ENCODE measurements at regions not wholly inside any gene's neighbourhood (a gene's known extent, or its start where the extent isn't known, plus 50 kb on each side); places are given as distances from the start of the nearest gene placed in this dataset.

- H3K4me1 ChIP-seq (ENCODE audit: insufficient read depth, low read length) = no peaks in the 10 kb centered on the region
- no peak overlapping the region for H3K27ac ChIP-seq (ENCODE audit: low read depth, low read length)
- no peak overlapping the region for H3K4me3 ChIP-seq (ENCODE audit: low read depth in 1 of 2, low read length in 2 of 2)
- no peaks in the 10 kb centered on the region for H3K36me3 ChIP-seq (ENCODE audit: insufficient read depth, low read length)
- no peak overlapping the region for H3K9ac ChIP-seq (ENCODE audit: low read length)
- no peaks in the 10 kb centered on the region for H3K9me3 ChIP-seq (ENCODE audit: low read length)
- H3K27me3 ChIP-seq (ENCODE audit: control insufficient read depth in 1 of 2, insufficient read depth in 2 of 2, low read length in 2 of 2) = no peaks in the 10 kb centered on the region
Measured at GRCh38 chr9:84079994-84080393, 99.4 kb downstream of the RMI1 start.

- peaks cover 5% of the 10 kb centered on the region in 2 donors for H3K27me3 ChIP-seq (ENCODE audit: control insufficient read depth in 1 of 2, insufficient read depth in 2 of 2, low read length in 2 of 2)
- no peak overlapping the region for H3K4me3 ChIP-seq (ENCODE audit: low read depth in 1 of 2, low read length in 2 of 2)
Measured at GRCh38 chr9:84101964-84102632, 121.5 kb downstream of the RMI1 start.

GRCh38 chr9:84103651-84104377 lies 123.2 kb downstream of the RMI1 start:
- H3K9ac ChIP-seq (ENCODE audit: low read length) = no peak overlapping the region
- H3K27me3 ChIP-seq (ENCODE audit: control insufficient read depth in 1 of 2, insufficient read depth in 2 of 2, low read length in 2 of 2) = peaks cover 5% of the 10 kb centered on the region in 2 donors
- H3K4me1 ChIP-seq (ENCODE audit: insufficient read depth, low read length) = peaks cover 3% of the 10 kb centered on the region
- no peak overlapping the region for H3K27ac ChIP-seq (ENCODE audit: low read depth, low read length)
- no peak overlapping the region for H3K4me3 ChIP-seq (ENCODE audit: low read depth in 1 of 2, low read length in 2 of 2)
- no peaks in the 10 kb centered on the region for H3K36me3 ChIP-seq (ENCODE audit: insufficient read depth, low read length)
- no peaks in the 10 kb centered on the region for H3K9me3 ChIP-seq (ENCODE audit: low read length)

More at GRCh38 chr9:84101964-84102632, 121.5 kb downstream of the RMI1 start:
- Histone ChIP-seq H3K9ac (ENCODE audit: low read length) (no peak overlapping the region), H3K4me1 (ENCODE audit: insufficient read depth, low read length) (peaks cover 3% of the 10 kb centered on the region), H3K9me3 (ENCODE audit: low read length) (no peaks in the 10 kb centered on the region), H3K36me3 (ENCODE audit: insufficient read depth, low read length) (no peaks in the 10 kb centered on the region), H3K27ac (ENCODE audit: low read depth, low read length) (no peak overlapping the region)

GRCh38 chr9:84107081-84107480 lies 126.5 kb downstream of the RMI1 start:
- Histone ChIP-seq H3K27ac (ENCODE audit: low read depth, low read length) (no peak overlapping the region), H3K9ac (ENCODE audit: low read length) (no peak overlapping the region), H3K36me3 (ENCODE audit: insufficient read depth, low read length) (no peaks in the 10 kb centered on the region), H3K4me1 (ENCODE audit: insufficient read depth, low read length) (peaks cover under 1% of the 10 kb centered on the region), H3K9me3 (ENCODE audit: low read length) (no peaks in the 10 kb centered on the region), H3K4me3 (ENCODE audit: low read depth in 1 of 2, low read length in 2 of 2) (no peak overlapping the region), H3K27me3 (ENCODE audit: control insufficient read depth in 1 of 2, insufficient read depth in 2 of 2, low read length in 2 of 2) (peaks cover 2 to 5% of the 10 kb centered on the region in 2 donors)

GRCh38 chr9:84107995-84108394 lies 127.4 kb downstream of the RMI1 start:
- H3K4me3 ChIP-seq (ENCODE audit: low read depth in 1 of 2, low read length in 2 of 2) = no peak overlapping the region
- H3K27me3 ChIP-seq (ENCODE audit: control insufficient read depth in 1 of 2, insufficient read depth in 2 of 2, low read length in 2 of 2) = peaks cover 0 to 3% of the 10 kb centered on the region in 2 donors
- H3K9ac ChIP-seq (ENCODE audit: low read length) = no peak overlapping the region
- no peaks in the 10 kb centered on the region for H3K36me3 ChIP-seq (ENCODE audit: insufficient read depth, low read length)
- no peaks in the 10 kb centered on the region for H3K4me1 ChIP-seq (ENCODE audit: insufficient read depth, low read length)
- no peak overlapping the region for H3K27ac ChIP-seq (ENCODE audit: low read depth, low read length)
- H3K9me3 ChIP-seq (ENCODE audit: low read length) = no peaks in the 10 kb centered on the region

GRCh38 chr9:84111726-84112125 lies 131.1 kb downstream of the RMI1 start:
- H3K4me1 ChIP-seq (ENCODE audit: insufficient read depth, low read length) = no peaks in the 10 kb centered on the region

GRCh38 chr9:84121991-84122523 lies 141.5 kb downstream of the RMI1 start:
- Histone ChIP-seq H3K9ac (ENCODE audit: low read length) (no peak overlapping the region), H3K27ac (ENCODE audit: low read depth, low read length) (no peak overlapping the region), H3K4me3 (ENCODE audit: low read depth in 1 of 2, low read length in 2 of 2) (no peak overlapping the region), H3K4me1 (ENCODE audit: insufficient read depth, low read length) (no peaks in the 10 kb centered on the region), H3K9me3 (ENCODE audit: low read length) (no peaks in the 10 kb centered on the region), H3K36me3 (ENCODE audit: insufficient read depth, low read length) (no peaks in the 10 kb centered on the region), H3K27me3 (ENCODE audit: control insufficient read depth in 1 of 2, insufficient read depth in 2 of 2, low read length in 2 of 2) (no peaks in the 10 kb centered on the region)

More at GRCh38 chr9:84111726-84112125, 131.1 kb downstream of the RMI1 start:
- Histone ChIP-seq H3K27ac (ENCODE audit: low read depth, low read length) (no peak overlapping the region), H3K4me3 (ENCODE audit: low read depth in 1 of 2, low read length in 2 of 2) (no peak overlapping the region), H3K9ac (ENCODE audit: low read length) (no peak overlapping the region), H3K27me3 (ENCODE audit: control insufficient read depth in 1 of 2, insufficient read depth in 2 of 2, low read length in 2 of 2) (no peaks in the 10 kb centered on the region), H3K9me3 (ENCODE audit: low read length) (no peaks in the 10 kb centered on the region), H3K36me3 (ENCODE audit: insufficient read depth, low read length) (no peaks in the 10 kb centered on the region)

GRCh38 chr9:84122572-84122971 lies 142.0 kb downstream of the RMI1 start:
- H3K4me1 ChIP-seq (ENCODE audit: insufficient read depth, low read length) = no peaks in the 10 kb centered on the region
- H3K27me3 ChIP-seq (ENCODE audit: control insufficient read depth in 1 of 2, insufficient read depth in 2 of 2, low read length in 2 of 2) = no peaks in the 10 kb centered on the region
- no peaks in the 10 kb centered on the region for H3K36me3 ChIP-seq (ENCODE audit: insufficient read depth, low read length)
- no peaks in the 10 kb centered on the region for H3K9me3 ChIP-seq (ENCODE audit: low read length)
- no peak overlapping the region for H3K4me3 ChIP-seq (ENCODE audit: low read depth in 1 of 2, low read length in 2 of 2)
- H3K27ac ChIP-seq (ENCODE audit: low read depth, low read length) = no peak overlapping the region
- H3K9ac ChIP-seq (ENCODE audit: low read length) = no peak overlapping the region

GRCh38 chr9:84123648-84124406 lies 143.2 kb downstream of the RMI1 start:
- H3K9ac ChIP-seq (ENCODE audit: low read length) = no peak overlapping the region
- no peaks in the 10 kb centered on the region for H3K9me3 ChIP-seq (ENCODE audit: low read length)
- no peak overlapping the region for H3K27ac ChIP-seq (ENCODE audit: low read depth, low read length)
- no peaks in the 10 kb centered on the region for H3K36me3 ChIP-seq (ENCODE audit: insufficient read depth, low read length)
- no peaks in the 10 kb centered on the region for H3K27me3 ChIP-seq (ENCODE audit: control insufficient read depth in 1 of 2, insufficient read depth in 2 of 2, low read length in 2 of 2)
- H3K4me1 ChIP-seq (ENCODE audit: insufficient read depth, low read length) = no peaks in the 10 kb centered on the region
- no peak overlapping the region for H3K4me3 ChIP-seq (ENCODE audit: low read depth in 1 of 2, low read length in 2 of 2)

- Histone ChIP-seq H3K27ac (ENCODE audit: low read depth, low read length) (no peak overlapping the region), H3K9me3 (ENCODE audit: low read length) (no peaks in the 10 kb centered on the region), H3K4me1 (ENCODE audit: insufficient read depth, low read length) (no peaks in the 10 kb centered on the region), H3K36me3 (ENCODE audit: insufficient read depth, low read length) (no peaks in the 10 kb centered on the region), H3K9ac (ENCODE audit: low read length) (no peak overlapping the region), H3K27me3 (ENCODE audit: control insufficient read depth in 1 of 2, insufficient read depth in 2 of 2, low read length in 2 of 2) (no peaks in the 10 kb centered on the region), H3K4me3 (ENCODE audit: low read depth in 1 of 2, low read length in 2 of 2) (no peak overlapping the region)
Measured at GRCh38 chr9:84125046-84125445, 144.4 kb downstream of the RMI1 start.

- Histone ChIP-seq H3K36me3 (ENCODE audit: insufficient read depth, low read length) (no peaks in the 10 kb centered on the region), H3K9me3 (ENCODE audit: low read length) (no peaks in the 10 kb centered on the region), H3K27me3 (ENCODE audit: control insufficient read depth in 1 of 2, insufficient read depth in 2 of 2, low read length in 2 of 2) (no peaks in the 10 kb centered on the region), H3K4me1 (ENCODE audit: insufficient read depth, low read length) (no peaks in the 10 kb centered on the region), H3K27ac (ENCODE audit: low read depth, low read length) (no peak overlapping the region), H3K9ac (ENCODE audit: low read length) (no peak overlapping the region), H3K4me3 (ENCODE audit: low read depth in 1 of 2, low read length in 2 of 2) (no peak overlapping the region)
Measured at GRCh38 chr9:84129529-84129928, 148.9 kb downstream of the RMI1 start.
